ENCODE measurements at regions not wholly inside any gene's neighbourhood (a gene's known extent, or its start where the extent isn't known, plus 50 kb on each side); places are given as distances from the start of the nearest gene placed in this dataset.
"Not testable (repeated sequence)": the region's sequence is repeated elsewhere in the genome, so short reads cannot be mapped to it uniquely, and the experiment has no call there.

GRCh38 chr5:167921796-167922195, 369.6 kb upstream of the WWC1 start:
- no peak for DNase-seq

GRCh38 chr5:167923396-167923795, 368.0 kb upstream of the WWC1 start:
- DNase-seq: peak; percentile 28

- DNase-seq: no peak
Measured at GRCh38 chr5:167929841-167930240, 361.6 kb upstream of the WWC1 start.

- no peak for DNase-seq
Measured at GRCh38 chr5:167934551-167934971, 356.9 kb upstream of the WWC1 start.

- DNase-seq: peak; percentile 33
Measured at GRCh38 chr5:167936022-167936421, 355.4 kb upstream of the WWC1 start.

GRCh38 chr5:167936944-167937634, 354.4 kb upstream of the WWC1 start:
- no peak for DNase-seq

- no peak for DNase-seq
Measured at GRCh38 chr5:167937635-167937998, 353.8 kb upstream of the WWC1 start.

GRCh38 chr5:167939686-167940085, 351.8 kb upstream of the WWC1 start:
- DNase-seq: no peak

- DNase-seq: no peak
Measured at GRCh38 chr5:167940911-167941310, 350.5 kb upstream of the WWC1 start.

GRCh38 chr5:167941556-167941955, 349.9 kb upstream of the WWC1 start:
- not testable (repeated sequence) for DNase-seq

- no peak for DNase-seq
Measured at GRCh38 chr5:167943343-167943742, 348.1 kb upstream of the WWC1 start.

GRCh38 chr5:167944121-167944852, 347.2 kb upstream of the WWC1 start:
- no peak for DNase-seq

GRCh38 chr5:167945542-167946384, 345.7 kb upstream of the WWC1 start:
- DNase-seq: no peak

- DNase-seq: no peak
Measured at GRCh38 chr5:167947306-167947705, 344.1 kb upstream of the WWC1 start.

- DNase-seq: no peak
Measured at GRCh38 chr5:167948251-167948650, 343.2 kb upstream of the WWC1 start.

- DNase-seq: no peak
Measured at GRCh38 chr5:167949435-167949834, 342.0 kb upstream of the WWC1 start.

GRCh38 chr5:167950126-167950721, 341.2 kb upstream of the WWC1 start:
- DNase-seq: no peak

- DNase-seq: no peak
Measured at GRCh38 chr5:167951116-167951515, 340.3 kb upstream of the WWC1 start.

- DNase-seq: peak; percentile 31
Measured at GRCh38 chr5:167952278-167952995, 339.0 kb upstream of the WWC1 start.

- peak; percentile 77 for DNase-seq
Measured at GRCh38 chr5:167953151-167953798, 338.2 kb upstream of the WWC1 start.

GRCh38 chr5:167961731-167962130, 329.7 kb upstream of the WWC1 start:
- no peak for DNase-seq

- DNase-seq: no peak
Measured at GRCh38 chr5:167964529-167964928, 326.9 kb upstream of the WWC1 start.
